Neural crest cell (in vitro differentiated cells): ENCODE measurements at regions not wholly inside any gene's neighbourhood (a gene's known extent, or its start where the extent isn't known, plus 50 kb on each side); places are given as distances from the start of the nearest gene placed in this dataset.

Experiments used
- DNase-seq: peaks from one replicate; pipeline ENCODE4 v3.0.0; 2021; ENCODE audit warnings: low read depth, mixed read lengths, low spot score
- H3K27ac Mint-ChIP-seq: one replicate; pipeline ENCODE4 v1.8.0; 2021; ENCODE audit warnings: mild to moderate bottlenecking, mixed read lengths; ENCODE audit not compliant: unreplicated experiment
- H3K27me3 Mint-ChIP-seq: 2 replicates; pipeline ENCODE4 v1.8.0; 2021; ENCODE audit warnings: low read depth, mild to moderate bottlenecking, mixed read lengths
- H3K36me3 Mint-ChIP-seq: 2 replicates; pipeline ENCODE4 v1.8.0; 2021; ENCODE audit warnings: low read depth, mild to moderate bottlenecking, mixed read lengths
- H3K4me1 Mint-ChIP-seq: 2 replicates; pipeline ENCODE4 v1.8.0; 2021; ENCODE audit warnings: mixed read lengths
- H3K4me3 Mint-ChIP-seq: one replicate; pipeline ENCODE4 v1.8.0; 2021; ENCODE audit warnings: mild to moderate bottlenecking, mixed read lengths
- H3K9me3 Mint-ChIP-seq: 2 replicates; pipeline ENCODE4 v1.8.0; 2021; ENCODE audit warnings: mixed read lengths
- TF ChIP-seq, protein P1 (sequence below): fragments of 200-600 bp; sonication (generic); conservative IDR thresholded peaks from 2 replicates; pipeline ENCODE4 v1.5.0; 2021; ENCODE audit warnings: antibody characterized with exemption, mild to moderate bottlenecking

DNA sequence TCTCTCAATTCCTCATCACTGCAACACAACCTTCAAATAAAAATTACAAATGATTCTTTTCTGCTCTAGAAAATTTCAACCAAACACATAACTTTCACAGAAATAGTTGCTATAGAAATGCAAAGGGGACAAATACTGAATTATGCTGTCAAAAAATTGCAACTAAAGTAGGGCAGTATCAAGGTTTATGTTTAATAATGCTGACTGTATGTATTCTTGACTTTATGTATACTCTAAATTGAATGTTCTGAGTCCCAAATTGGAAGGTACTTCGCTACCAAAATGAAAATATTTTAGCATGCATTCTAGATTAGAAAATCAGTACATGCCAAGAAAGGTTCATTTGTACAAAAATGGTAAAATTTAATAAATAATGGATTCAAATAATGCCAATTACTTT lies 237.3 kb upstream of the TET2 start:
- TF ChIP-seq, protein P1, sequence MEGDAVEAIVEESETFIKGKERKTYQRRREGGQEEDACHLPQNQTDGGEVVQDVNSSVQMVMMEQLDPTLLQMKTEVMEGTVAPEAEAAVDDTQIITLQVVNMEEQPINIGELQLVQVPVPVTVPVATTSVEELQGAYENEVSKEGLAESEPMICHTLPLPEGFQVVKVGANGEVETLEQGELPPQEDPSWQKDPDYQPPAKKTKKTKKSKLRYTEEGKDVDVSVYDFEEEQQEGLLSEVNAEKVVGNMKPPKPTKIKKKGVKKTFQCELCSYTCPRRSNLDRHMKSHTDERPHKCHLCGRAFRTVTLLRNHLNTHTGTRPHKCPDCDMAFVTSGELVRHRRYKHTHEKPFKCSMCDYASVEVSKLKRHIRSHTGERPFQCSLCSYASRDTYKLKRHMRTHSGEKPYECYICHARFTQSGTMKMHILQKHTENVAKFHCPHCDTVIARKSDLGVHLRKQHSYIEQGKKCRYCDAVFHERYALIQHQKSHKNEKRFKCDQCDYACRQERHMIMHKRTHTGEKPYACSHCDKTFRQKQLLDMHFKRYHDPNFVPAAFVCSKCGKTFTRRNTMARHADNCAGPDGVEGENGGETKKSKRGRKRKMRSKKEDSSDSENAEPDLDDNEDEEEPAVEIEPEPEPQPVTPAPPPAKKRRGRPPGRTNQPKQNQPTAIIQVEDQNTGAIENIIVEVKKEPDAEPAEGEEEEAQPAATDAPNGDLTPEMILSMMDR = no peak
- no peaks in the 10 kb centered on the region for H3K36me3 Mint-ChIP-seq
- H3K27ac Mint-ChIP-seq = no peak overlapping the region
- no peaks in the 10 kb centered on the region for H3K9me3 Mint-ChIP-seq
- no peak overlapping the region for H3K4me3 Mint-ChIP-seq
- no peaks in the 10 kb centered on the region for H3K4me1 Mint-ChIP-seq
- no peak for DNase-seq
- H3K27me3 Mint-ChIP-seq = no peaks in the 10 kb centered on the region

DNA sequence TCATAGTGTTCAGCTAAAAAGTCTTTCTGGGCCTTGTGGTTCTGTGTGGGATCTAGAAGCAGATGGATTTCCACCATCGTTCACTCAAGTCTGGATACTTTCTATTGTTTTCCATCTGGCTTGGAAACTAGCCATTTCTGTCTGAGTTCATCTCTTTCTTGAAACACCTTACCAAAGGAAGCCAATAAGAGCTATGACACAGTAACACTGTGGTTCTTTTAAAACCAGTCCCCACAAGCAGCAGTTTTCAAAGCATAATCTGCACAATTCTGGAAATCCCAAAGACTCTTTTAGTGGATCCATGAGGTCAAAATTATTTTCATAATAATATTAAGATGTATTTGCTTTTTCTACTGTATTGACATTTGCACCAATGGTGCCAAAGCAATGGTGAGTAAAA lies 234.2 kb upstream of the TET2 start:
- no peaks in the 10 kb centered on the region for H3K27me3 Mint-ChIP-seq
- no peaks in the 10 kb centered on the region for H3K9me3 Mint-ChIP-seq
- no peak overlapping the region for H3K4me3 Mint-ChIP-seq
- TF ChIP-seq, protein P1 = no peak
- DNase-seq = no peak
- no peaks in the 10 kb centered on the region for H3K36me3 Mint-ChIP-seq
- H3K4me1 Mint-ChIP-seq = no peaks in the 10 kb centered on the region
- no peak overlapping the region for H3K27ac Mint-ChIP-seq

DNA sequence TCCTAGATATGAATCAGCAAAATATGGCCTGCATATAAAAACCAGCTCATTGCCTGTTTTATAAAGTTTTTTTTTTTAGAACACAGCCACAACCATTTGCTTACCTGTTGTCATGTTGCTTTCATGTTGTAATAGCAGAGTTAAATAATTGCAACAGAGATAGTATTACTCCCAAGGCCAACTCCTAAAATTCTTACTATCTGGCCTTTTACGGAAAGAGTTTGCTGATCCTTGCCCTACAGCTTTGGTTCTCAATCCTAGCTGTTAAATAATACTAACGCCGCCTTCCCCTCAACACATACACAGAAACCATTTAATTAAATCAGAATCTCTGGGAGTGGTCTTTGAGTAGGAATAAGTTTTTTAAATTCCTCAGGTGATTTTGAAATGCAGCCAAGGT lies 231.3 kb upstream of the TET2 start:
- Mint-ChIP-seq H3K4me3 (no peak overlapping the region), H3K4me1 (no peaks in the 10 kb centered on the region), H3K9me3 (no peaks in the 10 kb centered on the region), H3K36me3 (no peaks in the 10 kb centered on the region), H3K27me3 (no peaks in the 10 kb centered on the region), H3K27ac (no peak overlapping the region)
- no peak for DNase-seq
- TF ChIP-seq, protein P1 = no peak

DNA sequence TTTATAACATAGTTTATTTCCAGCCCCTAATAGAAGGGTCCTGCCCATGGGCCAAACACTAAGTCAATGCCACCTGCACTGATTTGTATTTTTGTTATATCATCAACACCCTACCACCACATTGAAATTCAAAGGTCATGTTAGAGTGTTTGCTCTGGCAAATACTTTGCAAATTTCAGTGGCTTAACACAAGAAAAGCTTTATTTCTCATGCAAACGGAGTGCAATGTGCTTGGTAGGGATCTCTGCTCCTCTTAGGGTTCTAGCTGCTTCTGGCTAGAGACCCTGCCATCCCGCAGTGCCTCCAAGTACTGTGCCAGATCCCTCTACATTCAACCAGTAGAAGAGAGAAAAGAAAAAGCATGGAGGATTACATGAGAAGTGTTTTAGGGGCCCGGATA lies 230.8 kb upstream of the TET2 start:
- no peak overlapping the region for H3K4me3 Mint-ChIP-seq
- TF ChIP-seq, protein P1 = no peak
- H3K27ac Mint-ChIP-seq = no peak overlapping the region
- no peaks in the 10 kb centered on the region for H3K9me3 Mint-ChIP-seq
- DNase-seq = no peak
- H3K27me3 Mint-ChIP-seq = no peaks in the 10 kb centered on the region
- H3K36me3 Mint-ChIP-seq = no peaks in the 10 kb centered on the region
- no peaks in the 10 kb centered on the region for H3K4me1 Mint-ChIP-seq

DNA sequence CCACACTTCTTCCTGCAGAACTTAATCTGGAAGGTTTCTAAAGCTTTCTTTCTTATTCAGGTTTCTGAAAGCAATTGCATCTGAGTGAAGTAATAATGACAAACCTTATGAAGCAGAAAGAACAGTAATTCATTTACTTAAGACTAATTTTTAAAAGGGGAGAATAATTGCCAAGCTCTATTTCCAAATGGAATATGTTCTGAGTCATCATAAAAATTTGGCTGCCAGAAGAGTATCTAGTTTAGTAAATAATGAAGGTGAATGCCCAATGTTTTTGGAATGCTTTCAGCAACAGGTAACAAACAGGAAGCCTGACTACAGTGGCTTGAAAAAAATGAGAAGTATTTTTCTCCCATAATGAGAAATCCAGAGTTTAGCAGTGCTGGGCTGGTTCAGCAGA lies 227.3 kb upstream of the TET2 start:
- H3K4me3 Mint-ChIP-seq = no peak overlapping the region
- DNase-seq = no peak
- no peaks in the 10 kb centered on the region for H3K36me3 Mint-ChIP-seq
- H3K27ac Mint-ChIP-seq = no peak overlapping the region
- no peaks in the 10 kb centered on the region for H3K4me1 Mint-ChIP-seq
- H3K27me3 Mint-ChIP-seq = no peaks in the 10 kb centered on the region
- no peaks in the 10 kb centered on the region for H3K9me3 Mint-ChIP-seq
- TF ChIP-seq, protein P1 = no peak

DNA sequence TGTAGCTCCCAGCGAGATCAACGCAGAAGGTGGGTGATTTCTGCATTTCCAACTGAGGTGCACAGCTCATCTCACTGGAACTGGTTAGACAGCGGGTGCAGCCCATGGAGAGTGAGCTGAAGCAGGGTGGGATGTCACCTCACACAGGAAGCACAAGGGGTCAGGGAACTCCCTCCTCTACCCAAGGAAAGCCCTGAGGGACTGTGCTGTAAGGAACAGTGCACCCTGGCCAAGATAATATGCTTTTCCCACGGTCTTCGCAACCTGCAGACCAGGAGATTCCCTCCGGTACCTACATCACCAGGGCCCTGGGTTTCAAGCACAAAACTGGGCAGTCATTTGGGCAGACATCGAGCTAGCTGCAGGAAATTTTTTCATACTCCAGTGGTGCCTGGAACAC lies 216.4 kb upstream of the TET2 start:
- DNase-seq = no peak
- Mint-ChIP-seq H3K36me3 (no peaks in the 10 kb centered on the region), H3K9me3 (peaks cover 8% of the 10 kb centered on the region), H3K27ac (no peak overlapping the region), H3K4me1 (no peaks in the 10 kb centered on the region), H3K27me3 (peaks cover 12% of the 10 kb centered on the region), H3K4me3 (no peak overlapping the region)
- TF ChIP-seq, protein P1 = no peak
